Sigmoid colon (tissue), 6 donors: ENCODE measurements at regions not wholly inside any gene's neighbourhood (a gene's known extent, or its start where the extent isn't known, plus 50 kb on each side); places are given as distances from the start of the nearest gene placed in this dataset.

Experiments used
- DNase-seq: peaks from one replicate; pipeline ENCODE4 v3.0.0-alpha.2; 2019
- H3K27ac ChIP-seq, 4 donors: fragments of 200-600 bp; sonication (generic); one replicate each; pipeline ENCODE4 v1.5.1; 2016 to 2019; ENCODE audit warnings: mild to moderate bottlenecking in 1 of 4
- H3K27me3 ChIP-seq, 3 donors: fragments of 200-600 bp; sonication (generic); one replicate each; pipeline ENCODE4 v1.5.1; 2019; ENCODE audit warnings: mild to moderate bottlenecking in 1 of 3
- H3K36me3 ChIP-seq, 4 donors: fragments of 200-600 bp; sonication (generic); one replicate each; pipeline ENCODE4 v1.5.1; 2016 to 2019
- H3K4me1 ChIP-seq, 4 donors: fragments of 200-600 bp; sonication (generic); one replicate each; pipeline ENCODE4 v1.5.1; 2017 to 2019
- H3K4me3 ChIP-seq, 4 donors: fragments of 200-600 bp; sonication (generic); one replicate each; pipeline ENCODE4 v1.5.1; 2017 to 2019; ENCODE audit warnings: mild to moderate bottlenecking in 2 of 4, moderate library complexity in 1 of 4
- H3K9me3 ChIP-seq, 4 donors: fragments of 200-600 bp in 3 of 4; sonication (generic) in 3 of 4; one replicate each; pipeline versions ENCODE4 v1.5.1 to v1.6.1; 2013 to 2019
- CTCF ChIP-seq, 4 experiments: fragments of 450-650 bp in 3 of 4; fragments of 200-600 bp in 1 of 4; IDR thresholded peaks; one replicate each; pipeline ENCODE4 v1.5.1; 2016 to 2019; ENCODE audit warnings: antibody characterized with exemption in 4 of 4, mild to moderate bottlenecking in 3 of 4, moderate library complexity in 2 of 4
- EP300 ChIP-seq, 4 donors: sonication (generic); formaldehyde crosslinking; IDR thresholded peaks; one replicate each; pipeline ENCODE4 v1.6.1; 2017; ENCODE audit warnings: antibody characterized with exemption in 4 of 4
- POLR2A ChIP-seq, 2 donors: fragments of 450-650 bp; IDR thresholded peaks; one replicate each; pipeline ENCODE4 v1.6.1; 2016; ENCODE audit warnings: antibody characterized with exemption in 2 of 2, mild to moderate bottlenecking in 2 of 2, moderate library complexity in 2 of 2
- POLR2AphosphoS5 ChIP-seq, 4 donors: sonication (generic); formaldehyde crosslinking; IDR thresholded peaks; one replicate each; pipeline ENCODE4 v1.6.1; 2017; ENCODE audit warnings: antibody characterized with exemption in 4 of 4
- WGBS, 2 donors: extraction: QIAGEN DNeasy Blood & Tissue Kit; methylation state at CpG; one replicate each; pipeline ENCODE4 v1.1.7; 2013; 5-methylcytosine and 5-hydroxymethylcytosine counted together
- intact Hi-C: fragments of 100-400 bp; cut with DNase I; formaldehyde crosslinking; loops from one replicate; pipeline ENCODE4 v1.15.1; 2023
- donor health status: healthy with polysubstance abuse.
- donor health status: healthy.

- H3K9me3 ChIP-seq, result no peaks in the 10 kb centered on the region
- WGBS, 2 donors, result 91 to 96% methylated on average over 2 of the region's 2 CpGs
- H3K36me3 ChIP-seq, result no peaks in the 10 kb centered on the region
- H3K4me3 ChIP-seq, result no peak overlapping the region
- intact Hi-C loops, result no loop called here
- no peak for DNase-seq
- H3K27ac ChIP-seq, result no peak overlapping the region
- H3K4me1 ChIP-seq, result no peaks in the 10 kb centered on the region
- H3K27me3 ChIP-seq, result no peaks in the 10 kb centered on the region
- TF ChIP-seq POLR2AphosphoS5 (IDR thresholded peaks at IDR 0.05) (no peak), EP300 (IDR thresholded peaks at IDR 0.05) (no peak)
Observed at GRCh38 chr6:90439586-90439985, 142.9 kb upstream of the BACH2 start.

GRCh38 chr6:90436403-90436802 lies 139.8 kb upstream of the BACH2 start:
- Histone ChIP-seq H3K4me3 (no peak overlapping the region), H3K4me1 (no peaks in the 10 kb centered on the region), H3K36me3 (no peaks in the 10 kb centered on the region), H3K27ac (no peak overlapping the region), H3K9me3 (peaks cover 0 to 5% (median 0%) of the 10 kb centered on the region in 4 donors), H3K27me3 (no peaks in the 10 kb centered on the region)
- 24 to 78% methylated on average over 1 of the region's 1 CpG for WGBS, 2 donors
- TF ChIP-seq POLR2AphosphoS5 (IDR thresholded peaks at IDR 0.05), result no peak
- no peak for TF ChIP-seq EP300 (IDR thresholded peaks at IDR 0.05)
- TF ChIP-seq CTCF (IDR thresholded peaks at IDR 0.05), result no peak
- no peak for TF ChIP-seq POLR2A (IDR thresholded peaks at IDR 0.05)
- intact Hi-C loops, result no loop called here
- no peak for DNase-seq

DNA sequence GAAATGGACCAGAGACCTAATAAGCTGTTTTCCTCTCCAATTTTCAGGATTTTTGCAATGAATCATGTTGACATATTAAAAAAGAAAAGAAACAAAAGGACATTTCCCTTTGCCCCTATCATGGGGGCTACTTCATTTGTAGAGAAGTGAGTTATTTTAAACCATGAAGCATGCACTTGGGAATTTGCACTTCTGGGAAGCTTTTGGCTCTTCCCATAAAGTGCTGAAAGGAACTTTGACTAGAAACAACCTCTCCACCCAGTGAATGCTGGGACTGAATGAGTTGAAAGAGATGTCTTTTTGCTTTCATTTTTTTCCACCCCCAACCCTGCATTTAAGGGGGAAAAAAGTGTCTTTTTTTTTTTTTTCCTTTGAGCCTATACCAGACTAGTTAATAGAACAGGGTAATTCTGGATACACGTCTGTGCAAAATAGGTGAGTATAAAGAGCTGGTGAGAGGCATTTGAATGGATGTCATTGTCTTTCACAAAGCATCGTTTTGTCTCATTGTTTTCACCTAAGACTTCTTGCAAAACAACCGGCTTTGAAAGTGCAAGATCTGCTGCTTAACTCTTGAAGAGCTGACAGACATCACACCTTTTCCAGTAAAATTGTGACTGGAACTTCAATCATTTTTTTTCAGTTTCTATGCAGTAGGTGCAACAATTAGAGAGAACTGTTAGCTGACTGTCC lies 138.7 kb upstream of the BACH2 start:
- no peak for DNase-seq
- TF ChIP-seq POLR2A (IDR thresholded peaks at IDR 0.05), result no peak
- no peak for TF ChIP-seq CTCF (IDR thresholded peaks at IDR 0.05)
- no peak for TF ChIP-seq POLR2AphosphoS5 (IDR thresholded peaks at IDR 0.05)
- TF ChIP-seq EP300 (IDR thresholded peaks at IDR 0.05), result no peak
- WGBS, 2 donors, result 22 to 55% methylated on average over 3 of the region's 3 CpGs
- Histone ChIP-seq H3K4me3 (no peak overlapping the region), H3K9me3 (peaks cover 0 to 5% (median 0%) of the 10 kb centered on the region in 4 donors), H3K27ac (no peak overlapping the region), H3K27me3 (no peaks in the 10 kb centered on the region), H3K4me1 (no peaks in the 10 kb centered on the region), H3K36me3 (no peaks in the 10 kb centered on the region)
- intact Hi-C loops, result no loop called here

- Histone ChIP-seq H3K27ac (no peak overlapping the region), H3K4me3 (no peak overlapping the region), H3K9me3 (peaks cover 0 to 8% (median 4%) of the 10 kb centered on the region in 4 donors), H3K4me1 (no peaks in the 10 kb centered on the region), H3K27me3 (no peaks in the 10 kb centered on the region), H3K36me3 (no peaks in the 10 kb centered on the region)
- intact Hi-C loops, result no loop called here
- WGBS, 2 donors, result 96 to 99% methylated on average over 1 of the region's 1 CpG
- TF ChIP-seq CTCF (IDR thresholded peaks at IDR 0.05) (no peak), POLR2A (IDR thresholded peaks at IDR 0.05) (no peak), POLR2AphosphoS5 (IDR thresholded peaks at IDR 0.05) (no peak), EP300 (IDR thresholded peaks at IDR 0.05) (no peak)
- no peak for DNase-seq
Observed at GRCh38 chr6:90434094-90434493, 137.5 kb upstream of the BACH2 start.

DNA sequence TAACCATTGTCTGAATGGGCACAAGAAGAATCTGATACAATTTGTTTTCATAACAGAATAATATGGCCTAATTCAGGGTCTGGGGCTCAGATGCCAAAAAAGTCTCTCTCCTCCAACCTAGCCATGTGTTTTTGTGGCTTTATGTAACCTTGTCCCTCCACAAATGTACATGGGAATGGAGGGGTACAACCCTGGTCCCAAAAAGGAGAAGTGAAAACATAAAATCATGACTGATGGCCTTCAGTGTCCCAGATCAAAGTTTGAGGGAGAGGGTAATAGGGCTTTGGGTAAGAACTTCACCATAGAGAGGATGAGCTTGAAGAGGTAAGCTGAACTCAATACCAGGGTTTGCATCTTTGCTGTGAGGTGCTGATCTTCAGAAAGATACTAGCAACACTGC lies 136.3 kb upstream of the BACH2 start:
- no peak for TF ChIP-seq EP300 (IDR thresholded peaks at IDR 0.05)
- TF ChIP-seq POLR2AphosphoS5 (IDR thresholded peaks at IDR 0.05), result no peak
- TF ChIP-seq CTCF (IDR thresholded peaks at IDR 0.05), result no peak
- no peak for TF ChIP-seq POLR2A (IDR thresholded peaks at IDR 0.05)
- no peaks in the 10 kb centered on the region for H3K4me1 ChIP-seq
- intact Hi-C loops, result no loop called here

More for the DNA sequence above, 136.3 kb upstream of the BACH2 start:
- H3K36me3 ChIP-seq, result no peaks in the 10 kb centered on the region
- no peak for DNase-seq
- H3K27me3 ChIP-seq, result no peaks in the 10 kb centered on the region
- H3K4me3 ChIP-seq, result no peak overlapping the region
- no peak overlapping the region for H3K27ac ChIP-seq
- H3K9me3 ChIP-seq, result peaks cover 0 to 8% (median 4%) of the 10 kb centered on the region in 4 donors
